GM12878 (cell line): ENCODE measurements at regions not wholly inside any gene's neighbourhood (a gene's known extent, or its start where the extent isn't known, plus 50 kb on each side); places are given as distances from the start of the nearest gene placed in this dataset.

ENCODE experiments used
- ATAC-seq: fragments of 200-7000 bp; cut with Tn5 transposase; 3 replicates; pipeline ENCODE4 v1.9.1; 2020; ENCODE audit warnings: mild to moderate bottlenecking, moderate library complexity
- BruUV-seq: library from RNA; stranded (reverse); fragments of 400-500 nt; replicated peaks from 2 replicates; lab custom pipeline; 2021; lab: Mats Ljungman, UMichigan
- CTCF ChIA-PET: fragments of 300-600 bp; sonication (Branson Sonifier 250); formaldehyde crosslinking; extraction: SDS; loops from one replicate; lab custom pipeline; 2021; ENCODE audit warnings: inconsistent platforms; lab: Yijun Ruan, JAX
- POLR2A ChIA-PET: fragments of 350-600 bp; formaldehyde crosslinking; extraction: SDS; loops from one replicate; lab custom pipeline; 2021; ENCODE audit warnings: inconsistent platforms; lab: Charles Lee
- RAD21 ChIA-PET: fragments of 300-600 bp; sonication (Branson Sonifier 250); formaldehyde crosslinking; loops from one replicate; lab custom pipeline; 2023; ENCODE audit warnings: antibody characterized with exemption; ENCODE audit not compliant: unreplicated experiment; lab: Charles Lee
- SMC1A ChIA-PET: fragments of 300-600 bp; sonication (Branson Sonifier 250); formaldehyde crosslinking; loops from one replicate; lab custom pipeline; 2023; ENCODE audit not compliant: unreplicated experiment, uncharacterized antibody; lab: Charles Lee
- DNase-seq: peaks from one replicate; pipeline ENCODE4 v3.0.0-alpha.2; 2011; ENCODE audit warnings: low read depth, low spot score
- FAIRE-seq: peaks from 3 replicates; lab custom pipeline; 2011; peaks lifted over from hg19 to GRCh38; lab: Jason Lieb, UNC
- H2AFZ ChIP-seq: 2 replicates; pipeline ENCODE4 v1.6.0; 2011; ENCODE audit warnings: low read depth, low read length, control low read depth; ENCODE audit not compliant: control insufficient read depth
- H3K27ac ChIP-seq: 2 replicates; pipeline ENCODE4 v1.5.1; 2011; ENCODE audit warnings: control low read depth; ENCODE audit not compliant: control insufficient read depth, insufficient read depth
- H3K27me3 ChIP-seq, 2 experiments: replicated peaks in 1 of 2; 2 replicates each; pipeline versions ENCODE4 v1.6.0 to v1.6.1; 2011; ENCODE audit warnings: low read length in 1 of 2; ENCODE audit not compliant: control insufficient read depth in 2 of 2, insufficient read depth in 2 of 2
- H3K36me3 ChIP-seq, 2 experiments: 2 replicates each; pipeline ENCODE4 v1.5.1; 2011; ENCODE audit warnings: low read length in 1 of 2; ENCODE audit not compliant: control insufficient read depth in 2 of 2, insufficient read depth in 2 of 2
- H3K4me1 ChIP-seq: 2 replicates; pipeline ENCODE4 v1.6.1; 2011; ENCODE audit warnings: mild to moderate bottlenecking, low read length, moderate library complexity, mixed read lengths; ENCODE audit not compliant: control insufficient read depth, insufficient read depth
- H3K4me2 ChIP-seq: 2 replicates; pipeline ENCODE4 v1.6.0; 2011; ENCODE audit warnings: control low read depth; ENCODE audit not compliant: control insufficient read depth, insufficient read depth
- H3K4me3 ChIP-seq: fragments of 200-600 bp; sonication (generic); 2 replicates; pipeline ENCODE4 v1.5.1; 2016
- H3K79me2 ChIP-seq: 2 replicates; pipeline ENCODE4 v1.6.0; 2011; ENCODE audit warnings: low read length; ENCODE audit not compliant: control insufficient read depth, insufficient read depth
- H3K9ac ChIP-seq: 2 replicates; pipeline ENCODE4 v1.8.0; 2011; ENCODE audit warnings: low read length, control low read depth, mixed read lengths; ENCODE audit not compliant: control insufficient read depth, insufficient read depth
- H3K9me3 ChIP-seq: replicated peaks from 3 replicates; pipeline ENCODE4 v1.5.1; 2011; ENCODE audit warnings: mild to moderate bottlenecking, low read length; ENCODE audit not compliant: control insufficient read depth, insufficient read depth
- H4K20me1 ChIP-seq: 2 replicates; pipeline ENCODE4 v1.6.0; 2011; ENCODE audit not compliant: control insufficient read depth, insufficient read depth
- ATF2 ChIP-seq: IDR thresholded peaks from 2 replicates; pipeline ENCODE4 v1.6.1; 2012; ENCODE audit warnings: low read length, inconsistent platforms
- CBFB ChIP-seq: IDR thresholded peaks from 2 replicates; pipeline ENCODE4 v1.6.1; 2016; ENCODE audit warnings: antibody characterized with exemption, low read depth
- KDM1A ChIP-seq: fragments of 200-600 bp; sonication (generic); IDR thresholded peaks from 2 replicates; pipeline ENCODE4 v1.6.1; 2016; ENCODE audit warnings: borderline replicate concordance
- NFXL1 ChIP-seq: fragments of 450-650 bp; IDR thresholded peaks from 2 replicates; pipeline ENCODE4 v1.6.1; 2017; ENCODE audit warnings: antibody characterized with exemption, mild to moderate bottlenecking, borderline replicate concordance
- POU2F2 ChIP-seq: IDR thresholded peaks from 3 replicates; pipeline ENCODE4 v1.6.1; 2011; ENCODE audit warnings: low read depth, mild to moderate bottlenecking, low read length, borderline replicate concordance
- RAD21 ChIP-seq: IDR thresholded peaks from 2 replicates; pipeline ENCODE4 v1.6.1; 2011; ENCODE audit warnings: mild to moderate bottlenecking, low read depth, low read length, moderate library complexity; ENCODE audit not compliant: insufficient read depth
- TBL1XR1 ChIP-seq: IDR thresholded peaks from 2 replicates; pipeline ENCODE4 v1.6.1; 2012; ENCODE audit warnings: low read depth, low read length, improper control_type of control experiment
- ZBTB40 ChIP-seq: fragments of 450-650 bp; IDR thresholded peaks from 2 replicates; pipeline ENCODE4 v1.6.1; 2016; ENCODE audit warnings: mild to moderate bottlenecking, moderate library complexity, borderline replicate concordance
- WGBS: methylation state at CpG from one replicate; pipeline ENCODE4 v1.1.6; 2016; ENCODE audit warnings: low lambda C conversion rate; ENCODE audit not compliant: insufficient replicate concordance, insufficient coverage; ENCODE audit errors: missing lambda C conversion rate; 5-methylcytosine and 5-hydroxymethylcytosine counted together
- in situ Hi-C: fragments of 300-500 bp; cut with MboI; formaldehyde crosslinking; loops from 9 replicates; pipeline ENCODE4 v1.14.3; 2018; ENCODE audit warnings: mixed read lengths
- intact Hi-C: fragments of 100-400 bp; cut with micrococcal nuclease; formaldehyde crosslinking; loops from one replicate; pipeline ENCODE4 v1.14.2; 2022; ENCODE audit not compliant: unreplicated experiment

- in situ Hi-C loops: no loop called here
- H3K27ac ChIP-seq: no peak overlapping the region
- RAD21 ChIA-PET: no interaction called here
- POLR2A ChIA-PET: no interaction called here
- H3K36me3 ChIP-seq: no peaks in the 10 kb centered on the region
- H3K9me3 ChIP-seq: no peaks in the 10 kb centered on the region
- H2AFZ ChIP-seq: no peak overlapping the region
- no peak overlapping the region for H3K9ac ChIP-seq
- no peak overlapping the region for H3K4me3 ChIP-seq
- H4K20me1 ChIP-seq: no peaks in the 10 kb centered on the region
- no peaks in the 10 kb centered on the region for H3K4me1 ChIP-seq
- CTCF ChIA-PET: no interaction called here
- H3K4me2 ChIP-seq: no peak overlapping the region
- intact Hi-C loops: no loop called here
- no peak for FAIRE-seq
- H3K79me2 ChIP-seq: no peaks in the 10 kb centered on the region
- TF ChIP-seq KDM1A: no peak
- no peak for TF ChIP-seq ZBTB40
- no peak for TF ChIP-seq POU2F2
- TF ChIP-seq TBL1XR1: no peak
- TF ChIP-seq NFXL1: no peak
- no peak for TF ChIP-seq CBFB
- no peak for TF ChIP-seq RAD21
- no peak for TF ChIP-seq ATF2
- TF ChIP-seq, all 136 proteins: peak for 0
- no peaks in the 10 kb centered on the region for H3K27me3 ChIP-seq
- ATAC-seq: no peak
- no TSS peak for BruUV-seq
- no CpG with 5 or more reads among the region's 2 CpGs for WGBS
- SMC1A ChIA-PET: no interaction called here
- no peak for DNase-seq
Observed at GRCh38 chrY:7674465-7674864, 762.9 kb upstream of the AMELY start.
